HL-60 (cell line): ENCODE measurements at regions not wholly inside any gene's neighbourhood (a gene's known extent, or its start where the extent isn't known, plus 50 kb on each side); places are given as distances from the start of the nearest gene placed in this dataset.

Experiments used
- DNase-seq, 2 experiments: peaks; one replicate each; pipeline ENCODE4 v3.0.0-alpha.2; 2010 to 2020; ENCODE audit warnings: low read depth in 1 of 2, low spot score in 1 of 2
- H3K27ac ChIP-seq: fragments of 250-450 bp; sonication (Bioruptor Pico); replicated peaks from 2 replicates; pipeline ENCODE4 v1.5.1; 2020; ENCODE audit warnings: mild to moderate bottlenecking, moderate library complexity
- H3K27me3 ChIP-seq: fragments of 250-450 bp; sonication (Bioruptor Pico); 2 replicates; pipeline ENCODE4 v1.5.1; 2021; ENCODE audit warnings: mild to moderate bottlenecking, moderate library complexity; ENCODE audit not compliant: insufficient read depth, poor library complexity, severe bottlenecking
- H3K4me3 ChIP-seq: replicated peaks from 2 replicates; pipeline ENCODE4 v1.5.1; 2011; ENCODE audit warnings: mild to moderate bottlenecking, control low read depth, low read length; ENCODE audit not compliant: insufficient read depth
- CTCF ChIP-seq: IDR thresholded peaks from one replicate; pipeline ENCODE4 v1.5.1; 2011; ENCODE audit warnings: low read length, control low read depth, inconsistent platforms; ENCODE audit not compliant: insufficient read depth
- GABPA ChIP-seq: IDR thresholded peaks from 2 replicates; pipeline ENCODE4 v1.6.1; 2012; ENCODE audit warnings: low read depth
- POLR2AphosphoS5 ChIP-seq: IDR thresholded peaks from 2 replicates; pipeline ENCODE4 v1.6.1; 2012; ENCODE audit warnings: low read depth
- REST ChIP-seq: IDR thresholded peaks from 2 replicates; pipeline ENCODE4 v1.6.1; 2012; ENCODE audit warnings: low read depth; ENCODE audit not compliant: insufficient replicate concordance
- SPI1 ChIP-seq: IDR thresholded peaks from 2 replicates; pipeline ENCODE4 v1.6.1; 2012; ENCODE audit warnings: low read depth, mild to moderate bottlenecking, borderline replicate concordance

- H3K27ac ChIP-seq: no peak overlapping the region
- H3K4me3 ChIP-seq: no peak overlapping the region
- no peak for DNase-seq
- no peaks in the 10 kb centered on the region for H3K27me3 ChIP-seq
- TF ChIP-seq POLR2AphosphoS5 (no peak), REST (no peak)
These were observed 402.8 kb downstream of the ZEB2 start for GRCh38 chr2:144117086-144117485.

- no peaks in the 10 kb centered on the region for H3K27me3 ChIP-seq
- DNase-seq: no peak
- TF ChIP-seq GABPA (no peak), CTCF (no peak), SPI1 (no peak), REST (no peak), POLR2AphosphoS5 (no peak)
- H3K4me3 ChIP-seq: no peak overlapping the region
- H3K27ac ChIP-seq: no peak overlapping the region
These were observed 404.1 kb downstream of the ZEB2 start for GRCh38 chr2:144115739-144116291.

GRCh38 chr2:144114760-144115159 is 405.2 kb downstream of the ZEB2 start:
- no peak overlapping the region for H3K4me3 ChIP-seq

More at GRCh38 chr2:144114760-144115159, 405.2 kb downstream of the ZEB2 start:
- TF ChIP-seq SPI1: no peak
- TF ChIP-seq REST: no peak
- no peak for TF ChIP-seq POLR2AphosphoS5
- no peaks in the 10 kb centered on the region for H3K27me3 ChIP-seq
- DNase-seq: no peak
- H3K27ac ChIP-seq: no peak overlapping the region
